ENCODE measurements at regions not wholly inside any gene's neighbourhood (a gene's known extent, or its start where the extent isn't known, plus 50 kb on each side); places are given as distances from the start of the nearest gene placed in this dataset.

DNA sequence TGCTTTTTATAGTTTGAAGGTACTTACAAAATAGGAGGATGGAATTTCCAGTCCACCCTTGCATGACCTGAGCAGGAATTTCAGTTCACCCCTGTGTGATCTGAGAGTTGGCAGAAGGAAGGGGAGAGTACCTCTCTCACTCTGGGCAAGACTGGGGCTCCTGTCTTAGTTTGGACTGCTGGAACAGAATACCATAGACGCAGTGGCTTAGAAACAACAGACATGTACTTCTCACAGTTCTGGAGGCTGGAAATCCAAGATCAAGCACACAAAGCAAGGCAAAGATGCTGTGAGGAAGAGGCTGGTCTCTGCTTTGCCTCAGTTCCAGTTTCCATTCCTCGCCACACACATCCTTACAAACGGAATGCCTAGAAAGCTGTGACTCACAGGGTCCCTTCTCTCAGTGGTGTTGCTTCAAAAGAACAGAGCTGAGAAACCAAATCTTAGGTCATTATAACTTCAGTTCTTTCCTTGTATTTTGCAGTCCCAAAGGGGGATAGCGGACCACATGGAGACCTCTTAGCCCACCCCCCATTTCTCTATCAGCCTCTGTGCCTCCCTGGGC is 108.8 kb upstream of the HAAO start:
- TF ChIP-seq SRF (IDR thresholded peaks at IDR 0.05; ENCODE audit: low read depth) (no peak), EGR1 (IDR thresholded peaks at IDR 0.05; ENCODE audit: low read depth) (no peak), EZH2phosphoT487 (IDR thresholded peaks at IDR 0.05; ENCODE audit: borderline replicate concordance) (no peak)
- ChIA-PET RAD21 (ENCODE audit: low non-redundant PET in 1 of 2, low total read pairs in 2 of 2, uncharacterized antibody in 2 of 2, unreplicated experiment in 2 of 2) (no interaction called here), POLR2A (no interaction called here), CTCF (no interaction called here)
- H3K4me1 ChIP-seq (ENCODE audit: control insufficient read depth in 1 of 2, insufficient read depth in 2 of 2, low read length in 2 of 2) = peaks cover 5 to 16% of the 10 kb centered on the region in 2 experiments
- no peak overlapping the region for H3K27ac ChIP-seq (ENCODE audit: low read depth, low read length)
- no peak for ATAC-seq
- no peaks in the 10 kb centered on the region for H3K79me2 ChIP-seq (ENCODE audit: insufficient read depth, low read length)
- H3K9me2 ChIP-seq (ENCODE audit: insufficient read depth) = no peaks in the 10 kb centered on the region
- no peaks in the 10 kb centered on the region for H4K20me1 ChIP-seq (ENCODE audit: insufficient read depth)
- no peak overlapping the region for H3K4me3 ChIP-seq (replicated peaks in 1 of 2; ENCODE audit: low read depth in 1 of 2, low read length in 2 of 2)
- H2AFZ ChIP-seq (ENCODE audit: low read depth, low read length, poor library complexity, severe bottlenecking) = no peak overlapping the region
- H3K27me3 ChIP-seq (ENCODE audit: insufficient read depth, low read length) = no peaks in the 10 kb centered on the region
- H3K9ac ChIP-seq (ENCODE audit: low read length) = no peak overlapping the region
- H3K4me2 ChIP-seq (ENCODE audit: low read length) = no peak overlapping the region
- no peaks in the 10 kb centered on the region for H3K9me3 ChIP-seq (ENCODE audit: control insufficient read depth in 1 of 2, insufficient read depth in 1 of 2, low read depth in 1 of 2, low read length in 2 of 2)
- DNase-seq (ENCODE audit: low read depth, low spot score) = no peak
- BruUV-seq (replicated peaks) = no TSS peak
- H3K36me3 ChIP-seq (ENCODE audit: control insufficient read depth in 1 of 2, insufficient read depth in 2 of 2, low read length in 2 of 2) = no peaks in the 10 kb centered on the region
- intact Hi-C loops (cut with micrococcal nuclease) = no loop called here

DNA sequence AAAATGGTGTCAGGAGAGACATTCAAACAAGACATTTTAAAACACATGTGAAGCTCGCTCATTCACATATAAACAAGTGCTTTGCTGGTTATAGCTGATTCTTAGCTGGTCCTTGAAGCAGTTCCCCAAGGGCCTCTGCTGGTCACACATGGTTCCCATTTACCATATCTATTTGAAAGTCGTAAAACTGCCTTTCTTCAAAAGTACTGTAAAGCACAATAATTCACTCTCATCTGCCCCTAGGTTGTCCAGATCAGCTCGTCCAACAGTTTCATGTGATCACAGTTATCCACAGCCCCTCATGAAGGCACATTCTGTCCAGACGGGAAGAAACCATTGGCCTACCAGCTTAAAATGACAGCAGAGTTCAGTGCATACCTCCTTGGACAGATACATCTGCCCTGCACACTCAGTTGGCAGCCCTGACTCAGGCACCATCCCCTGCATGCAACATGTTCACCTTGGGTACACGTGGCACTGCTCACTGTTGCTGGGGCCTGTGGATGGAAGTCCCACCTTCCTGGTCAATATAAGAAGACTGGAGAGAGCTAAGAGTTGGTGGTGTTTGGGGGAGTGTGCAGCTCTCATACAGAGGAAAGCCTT is 108.0 kb upstream of the HAAO start:
- Histone ChIP-seq H3K4me2 (ENCODE audit: low read length) (no peak overlapping the region), H3K9ac (ENCODE audit: low read length) (no peak overlapping the region), H3K36me3 (ENCODE audit: control insufficient read depth in 1 of 2, insufficient read depth in 2 of 2, low read length in 2 of 2) (no peaks in the 10 kb centered on the region), H3K4me3 (replicated peaks in 1 of 2; ENCODE audit: low read depth in 1 of 2, low read length in 2 of 2) (no peak overlapping the region), H3K79me2 (ENCODE audit: insufficient read depth, low read length) (no peaks in the 10 kb centered on the region), H3K4me1 (ENCODE audit: control insufficient read depth in 1 of 2, insufficient read depth in 2 of 2, low read length in 2 of 2) (peaks cover 7 to 18% of the 10 kb centered on the region in 2 experiments), H4K20me1 (ENCODE audit: insufficient read depth) (no peaks in the 10 kb centered on the region), H3K9me3 (ENCODE audit: control insufficient read depth in 1 of 2, insufficient read depth in 1 of 2, low read depth in 1 of 2, low read length in 2 of 2) (no peaks in the 10 kb centered on the region), H3K9me2 (ENCODE audit: insufficient read depth) (no peaks in the 10 kb centered on the region), H3K27ac (ENCODE audit: low read depth, low read length) (no peak overlapping the region), H2AFZ (ENCODE audit: low read depth, low read length, poor library complexity, severe bottlenecking) (no peak overlapping the region), H3K27me3 (ENCODE audit: insufficient read depth, low read length) (no peaks in the 10 kb centered on the region)
- TF ChIP-seq ZFX (IDR thresholded peaks at IDR 0.05) (no peak), YY1 (IDR thresholded peaks at IDR 0.05; ENCODE audit: extremely low read depth, insufficient replicate concordance, low read depth, low read length) (no peak), FOSL1 (IDR thresholded peaks at IDR 0.05; ENCODE audit: low read depth) (no peak), SIN3A (IDR thresholded peaks at IDR 0.05; ENCODE audit: low read depth) (no peak), ELF1 (IDR thresholded peaks at IDR 0.05; ENCODE audit: borderline replicate concordance, low read depth) (no peak)
- TF ChIP-seq, protein P1, sequence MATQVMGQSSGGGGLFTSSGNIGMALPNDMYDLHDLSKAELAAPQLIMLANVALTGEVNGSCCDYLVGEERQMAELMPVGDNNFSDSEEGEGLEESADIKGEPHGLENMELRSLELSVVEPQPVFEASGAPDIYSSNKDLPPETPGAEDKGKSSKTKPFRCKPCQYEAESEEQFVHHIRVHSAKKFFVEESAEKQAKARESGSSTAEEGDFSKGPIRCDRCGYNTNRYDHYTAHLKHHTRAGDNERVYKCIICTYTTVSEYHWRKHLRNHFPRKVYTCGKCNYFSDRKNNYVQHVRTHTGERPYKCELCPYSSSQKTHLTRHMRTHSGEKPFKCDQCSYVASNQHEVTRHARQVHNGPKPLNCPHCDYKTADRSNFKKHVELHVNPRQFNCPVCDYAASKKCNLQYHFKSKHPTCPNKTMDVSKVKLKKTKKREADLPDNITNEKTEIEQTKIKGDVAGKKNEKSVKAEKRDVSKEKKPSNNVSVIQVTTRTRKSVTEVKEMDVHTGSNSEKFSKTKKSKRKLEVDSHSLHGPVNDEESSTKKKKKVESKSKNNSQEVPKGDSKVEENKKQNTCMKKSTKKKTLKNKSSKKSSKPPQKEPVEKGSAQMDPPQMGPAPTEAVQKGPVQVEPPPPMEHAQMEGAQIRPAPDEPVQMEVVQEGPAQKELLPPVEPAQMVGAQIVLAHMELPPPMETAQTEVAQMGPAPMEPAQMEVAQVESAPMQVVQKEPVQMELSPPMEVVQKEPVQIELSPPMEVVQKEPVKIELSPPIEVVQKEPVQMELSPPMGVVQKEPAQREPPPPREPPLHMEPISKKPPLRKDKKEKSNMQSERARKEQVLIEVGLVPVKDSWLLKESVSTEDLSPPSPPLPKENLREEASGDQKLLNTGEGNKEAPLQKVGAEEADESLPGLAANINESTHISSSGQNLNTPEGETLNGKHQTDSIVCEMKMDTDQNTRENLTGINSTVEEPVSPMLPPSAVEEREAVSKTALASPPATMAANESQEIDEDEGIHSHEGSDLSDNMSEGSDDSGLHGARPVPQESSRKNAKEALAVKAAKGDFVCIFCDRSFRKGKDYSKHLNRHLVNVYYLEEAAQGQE (IDR thresholded peaks at IDR 0.05; ENCODE audit: low read depth) = no peak
- ATAC-seq = no peak
- no peak for DNase-seq (ENCODE audit: low read depth, low spot score)
- no TSS peak for BruUV-seq (replicated peaks)
- intact Hi-C loops (cut with micrococcal nuclease) = no loop called here
- RAD21 ChIA-PET (ENCODE audit: low non-redundant PET in 1 of 2, low total read pairs in 2 of 2, uncharacterized antibody in 2 of 2, unreplicated experiment in 2 of 2) = no interaction called here
- POLR2A ChIA-PET = no interaction called here
- CTCF ChIA-PET = no interaction called here
